Medulla oblongata (tissue), 1 donor: ENCODE measurements at regions not wholly inside any gene's neighbourhood (a gene's known extent, or its start where the extent isn't known, plus 50 kb on each side); places are given as distances from the start of the nearest gene placed in this dataset.

Source experiments
- DNase-seq: peaks from one replicate; pipeline ENCODE4 v3.0.0-alpha.2; 2015; ENCODE audit errors: extremely low spot score

GRCh38 chrX:151476604-151477303 lies 79.7 kb downstream of the VMA21 start:
- DNase-seq, result no peak

GRCh38 chrX:151478058-151478457 lies 81.1 kb downstream of the VMA21 start:
- DNase-seq, result no peak

GRCh38 chrX:151488677-151489076 lies 74.8 kb upstream of the PASD1 start:
- no peak for DNase-seq

- DNase-seq, result peak; percentile 1
These were observed 57.7 kb upstream of the PASD1 start for GRCh38 chrX:151505796-151506195.

GRCh38 chrX:151510203-151510602 lies 53.3 kb upstream of the PASD1 start:
- no peak for DNase-seq

GRCh38 chrX:151513472-151513871 lies 50.0 kb upstream of the PASD1 start:
- DNase-seq, result no peak
